HCT116 (cell line): ENCODE measurements at regions not wholly inside any gene's neighbourhood (a gene's known extent, or its start where the extent isn't known, plus 50 kb on each side); places are given as distances from the start of the nearest gene placed in this dataset.

ENCODE experiments used
- ATAC-seq: fragments of 200-7000 bp; cut with Tn5 transposase; 2 replicates; pipeline ENCODE4 v1.9.1; 2020; ENCODE audit warnings: mild to moderate bottlenecking, moderate library complexity
- BruUV-seq: library from RNA; stranded (reverse); fragments of 400-500 nt; replicated peaks from 2 replicates; lab custom pipeline; 2021; lab: Mats Ljungman, UMichigan
- CTCF ChIA-PET: fragments of 300-600 bp; sonication (Branson Sonifier 250); formaldehyde crosslinking; loops from one replicate; lab custom pipeline; 2021; ENCODE audit warnings: antibody characterized with exemption; lab: Charles Lee
- POLR2A ChIA-PET: fragments of 300-600, 350-600 bp; sonication (Branson Sonifier 250); formaldehyde crosslinking; loops from one replicate; lab custom pipeline; 2021; ENCODE audit warnings: antibody characterized with exemption; lab: Charles Lee
- RAD21 ChIA-PET, 2 experiments: fragments of 300-600 bp; sonication (Branson Sonifier 250); formaldehyde crosslinking; loops; one replicate each; lab custom pipeline; 2023; ENCODE audit warnings: low total read pairs in 2 of 2; ENCODE audit not compliant: uncharacterized antibody in 2 of 2, unreplicated experiment in 2 of 2, low non-redundant PET in 1 of 2; lab: Charles Lee
- DNase-seq: peaks from one replicate; pipeline ENCODE4 v3.0.0-alpha.2; 2010; ENCODE audit warnings: low read depth, low spot score
- H2AFZ ChIP-seq: fragments of 200-600 bp; shearing (Covaris generic), sonication (generic); 2 replicates; pipeline ENCODE4 v1.6.1; 2017; ENCODE audit warnings: low read depth, mixed run types, mixed read lengths, antibody characterized with exemption, low read length; ENCODE audit not compliant: poor library complexity, severe bottlenecking
- H3K27ac ChIP-seq: 2 replicates; pipeline ENCODE4 v1.5.1; 2012; ENCODE audit warnings: low read depth, low read length
- H3K27me3 ChIP-seq: fragments of 200-600 bp; sonication (generic); 2 replicates; pipeline ENCODE4 v1.6.1; 2016; ENCODE audit warnings: mixed run types, low read length, mixed read lengths; ENCODE audit not compliant: insufficient read depth
- H3K36me3 ChIP-seq, 2 experiments: fragments of 200-500 bp in 1 of 2; fragments of 200-600 bp in 1 of 2; sonication (Bioruptor generic) in 1 of 2; sonication (generic) in 1 of 2; 2 replicates each; pipeline versions ENCODE4 v1.5.1 to v1.6.1; 2014 to 2016; ENCODE audit warnings: low read length in 2 of 2, inconsistent platforms in 1 of 2, mixed read lengths in 1 of 2, mixed run types in 1 of 2; ENCODE audit not compliant: insufficient read depth in 2 of 2, control insufficient read depth in 1 of 2
- H3K4me1 ChIP-seq, 2 experiments: fragments of 200-600 bp in 1 of 2; sonication (generic) in 1 of 2; 2 replicates each; pipeline versions ENCODE4 v1.5.1 to v1.6.1; 2012 to 2017; ENCODE audit warnings: low read length in 2 of 2, inconsistent platforms in 1 of 2, mild to moderate bottlenecking in 1 of 2, mixed read lengths in 1 of 2, mixed run types in 1 of 2, moderate library complexity in 1 of 2; ENCODE audit not compliant: insufficient read depth in 2 of 2, control insufficient read depth in 1 of 2
- H3K4me2 ChIP-seq: fragments of 200-600 bp; sonication (generic); 2 replicates; pipeline ENCODE4 v1.6.1; 2017; ENCODE audit warnings: mixed run types, low read length, mixed read lengths
- H3K4me3 ChIP-seq, 2 experiments: fragments of 200-600 bp in 1 of 2; sonication (generic) in 1 of 2; replicated peaks in 1 of 2; 2 replicates each; pipeline ENCODE4 v1.5.1; 2011 to 2016; ENCODE audit warnings: low read length in 2 of 2, control low read depth in 1 of 2, low read depth in 1 of 2, mild to moderate bottlenecking in 1 of 2, mixed read lengths in 1 of 2, mixed run types in 1 of 2
- H3K79me2 ChIP-seq: fragments of 200-600 bp; sonication (generic); 2 replicates; pipeline ENCODE4 v1.6.1; 2017; ENCODE audit warnings: mild to moderate bottlenecking, mixed run types, low read length, moderate library complexity, mixed read lengths; ENCODE audit not compliant: insufficient read depth
- H3K9ac ChIP-seq: fragments of 200-600 bp; sonication (generic); 2 replicates; pipeline ENCODE4 v1.6.1; 2016; ENCODE audit warnings: low read length, mixed read lengths
- H3K9me2 ChIP-seq: fragments of 200-600 bp; sonication (generic), shearing (Covaris generic); 2 replicates; pipeline ENCODE4 v1.6.1; 2017; ENCODE audit warnings: mixed run types, mild to moderate bottlenecking, moderate library complexity; ENCODE audit not compliant: insufficient read depth
- H3K9me3 ChIP-seq, 2 experiments: fragments of 200-500 bp in 1 of 2; fragments of 200-600 bp in 1 of 2; sonication (Bioruptor generic) in 1 of 2; sonication (generic) in 1 of 2; 2 replicates each; pipeline ENCODE4 v1.6.1; 2014 to 2017; ENCODE audit warnings: low read length in 2 of 2, mixed read lengths in 2 of 2, inconsistent platforms in 1 of 2, low read depth in 1 of 2, mild to moderate bottlenecking in 1 of 2, mixed run types in 1 of 2, moderate library complexity in 1 of 2; ENCODE audit not compliant: control insufficient read depth in 1 of 2, insufficient read depth in 1 of 2
- H4K20me1 ChIP-seq: fragments of 200-600 bp; sonication (generic), shearing (Covaris generic); 2 replicates; pipeline ENCODE4 v1.6.1; 2017; ENCODE audit warnings: mixed run types, mild to moderate bottlenecking, moderate library complexity; ENCODE audit not compliant: insufficient read depth
- ATF3 ChIP-seq: IDR thresholded peaks from 2 replicates; pipeline ENCODE4 v1.6.1; 2012
- CEBPB ChIP-seq: IDR thresholded peaks from 2 replicates; pipeline ENCODE4 v1.6.1; 2012; ENCODE audit warnings: low read depth
- CTCF ChIP-seq, 3 experiments: fragments of 200-600 bp in 1 of 3; sonication (generic) in 1 of 3; IDR thresholded peaks in 2 of 3; conservative IDR thresholded peaks in 1 of 3; 2 replicates each; pipeline ENCODE4 v1.5.1; 2012 to 2017; ENCODE audit warnings: low read depth in 2 of 3, low read length in 2 of 3, antibody characterized with exemption in 1 of 3, borderline replicate concordance in 1 of 3, control low read depth in 1 of 3, mild to moderate bottlenecking in 1 of 3, mixed read lengths in 1 of 3, mixed run types in 1 of 3, moderate library complexity in 1 of 3; ENCODE audit not compliant: insufficient read depth in 1 of 3
- EGR1 ChIP-seq: IDR thresholded peaks from 2 replicates; pipeline ENCODE4 v1.6.1; 2012; ENCODE audit warnings: low read depth
- ELF1 ChIP-seq: IDR thresholded peaks from 2 replicates; pipeline ENCODE4 v1.6.1; 2012; ENCODE audit warnings: low read depth, borderline replicate concordance
- EZH2 ChIP-seq: fragments of 200-600 bp; sonication (generic); IDR thresholded peaks from 2 replicates; pipeline ENCODE4 v1.6.1; 2017; ENCODE audit warnings: antibody characterized with exemption, mixed run types
- JUND ChIP-seq: IDR thresholded peaks from 2 replicates; pipeline ENCODE4 v1.6.1; 2012
- POLR2A ChIP-seq: IDR thresholded peaks from 2 replicates; pipeline ENCODE4 v1.7.0; 2011; ENCODE audit warnings: borderline replicate concordance; ENCODE audit not compliant: insufficient read depth, insufficient read length; ENCODE audit errors: extremely low read depth
- POLR2AphosphoS5 ChIP-seq: IDR thresholded peaks from 2 replicates; pipeline ENCODE4 v1.6.1; 2011; ENCODE audit warnings: mild to moderate bottlenecking, low read depth, low read length, moderate library complexity
- RAD21 ChIP-seq: IDR thresholded peaks from 2 replicates; pipeline ENCODE4 v1.6.1; 2012; ENCODE audit warnings: low read depth, mild to moderate bottlenecking
- SP1 ChIP-seq: IDR thresholded peaks from 2 replicates; pipeline ENCODE4 v1.6.1; 2012; ENCODE audit warnings: low read depth
- TCF7L2 ChIP-seq: IDR thresholded peaks from 2 replicates; pipeline ENCODE4 v1.7.0; 2011; ENCODE audit warnings: borderline replicate concordance, inconsistent platforms; ENCODE audit not compliant: insufficient read depth, insufficient read length; ENCODE audit errors: extremely low read depth
- ZFX ChIP-seq: fragments of 450-650 bp; IDR thresholded peaks from 2 replicates; pipeline ENCODE4 v1.6.1; 2017
- ZNF274 ChIP-seq: fragments of 200-500 bp; sonication (Bioruptor generic); IDR thresholded peaks from 2 replicates; pipeline ENCODE4 v1.6.1; 2014; ENCODE audit warnings: mild to moderate bottlenecking, low read depth, low read length, inconsistent platforms
- intact Hi-C: fragments of 100-400 bp; cut with micrococcal nuclease; formaldehyde crosslinking; loops from 2 replicates; pipeline ENCODE4 v1.10.0; 2022

GRCh38 chr10:3398825-3399646 is 226.5 kb upstream of the PITRM1 start:
- no peak overlapping the region for H3K27ac ChIP-seq
- H3K79me2 ChIP-seq, result no peaks in the 10 kb centered on the region
- no peak for DNase-seq
- TF ChIP-seq POLR2A (no peak), ELF1 (no peak), ATF3 (no peak), SP1 (no peak), TCF7L2 (no peak), ZNF274 (no peak)
- H3K4me2 ChIP-seq, result no peak overlapping the region
- intact Hi-C loops, result no loop called here
- no peak overlapping the region for H3K4me3 ChIP-seq
- CTCF ChIA-PET, result no interaction called here
- no peaks in the 10 kb centered on the region for H4K20me1 ChIP-seq
- no peak overlapping the region for H3K9ac ChIP-seq
- no peaks in the 10 kb centered on the region for H3K9me2 ChIP-seq
- H2AFZ ChIP-seq, result no peak overlapping the region
- H3K9me3 ChIP-seq, result no peaks in the 10 kb centered on the region
- RAD21 ChIA-PET, result no interaction called here
- no peaks in the 10 kb centered on the region for H3K36me3 ChIP-seq
- BruUV-seq, result no TSS peak
- H3K4me1 ChIP-seq, result no peaks in the 10 kb centered on the region
- POLR2A ChIA-PET, result no interaction called here
- H3K27me3 ChIP-seq, result no peaks in the 10 kb centered on the region
- no peak for ATAC-seq

- no peaks in the 10 kb centered on the region for H3K36me3 ChIP-seq
- H3K9me2 ChIP-seq, result no peaks in the 10 kb centered on the region
- POLR2A ChIA-PET, result no interaction called here
- RAD21 ChIA-PET, result no interaction called here
- no peak for DNase-seq
- CTCF ChIA-PET, result no interaction called here
- no peaks in the 10 kb centered on the region for H3K79me2 ChIP-seq
- H3K27me3 ChIP-seq, result no peaks in the 10 kb centered on the region
- intact Hi-C loops, result no loop called here
- H3K4me1 ChIP-seq, result no peaks in the 10 kb centered on the region
- H3K27ac ChIP-seq, result no peak overlapping the region
- H3K9ac ChIP-seq, result no peak overlapping the region
- H3K9me3 ChIP-seq, result no peaks in the 10 kb centered on the region
- no TSS peak for BruUV-seq
- TF ChIP-seq EGR1, result no peak
- no peak for TF ChIP-seq CTCF (IDR thresholded peaks at IDR 0.05 in 2 of 3, conservative IDR thresholded peaks at IDR 0.05 in 1 of 3; ENCODE audit: borderline replicate concordance in 1 of 3, insufficient read depth in 1 of 3, low read depth in 2 of 3, low read length in 2 of 3)
- no peak for TF ChIP-seq JUND
- no peak for TF ChIP-seq RAD21
- TF ChIP-seq ZFX, result no peak
- no peak for TF ChIP-seq POLR2A
- TF ChIP-seq POLR2AphosphoS5, result no peak
- no peak for TF ChIP-seq ATF3
- TF ChIP-seq EZH2, result no peak
- no peak for TF ChIP-seq TCF7L2
- no peak for TF ChIP-seq CEBPB
- TF ChIP-seq, all 23 proteins: peak for 0
- no peaks in the 10 kb centered on the region for H4K20me1 ChIP-seq
- H3K4me3 ChIP-seq, result no peak overlapping the region
- no peak for ATAC-seq
- H2AFZ ChIP-seq, result no peak overlapping the region
- H3K4me2 ChIP-seq, result no peak overlapping the region
Observed at GRCh38 chr10:3397846-3398245, 225.3 kb upstream of the PITRM1 start.
